AG10803 (cell line): ENCODE measurements at regions not wholly inside any gene's neighbourhood (a gene's known extent, or its start where the extent isn't known, plus 50 kb on each side); places are given as distances from the start of the nearest gene placed in this dataset.

Experiments
- DNase-seq: peaks from one replicate; pipeline ENCODE4 v3.0.0; 2010; ENCODE audit warnings: low read depth
- H3K4me3 ChIP-seq: 2 replicates; pipeline ENCODE4 v1.5.1; 2011; ENCODE audit warnings: mild to moderate bottlenecking, low read length, control low read depth
- CTCF ChIP-seq: conservative IDR thresholded peaks from 2 replicates; pipeline ENCODE4 v1.5.1; 2011; ENCODE audit warnings: mild to moderate bottlenecking, low read length, control low read depth, inconsistent platforms

DNA sequence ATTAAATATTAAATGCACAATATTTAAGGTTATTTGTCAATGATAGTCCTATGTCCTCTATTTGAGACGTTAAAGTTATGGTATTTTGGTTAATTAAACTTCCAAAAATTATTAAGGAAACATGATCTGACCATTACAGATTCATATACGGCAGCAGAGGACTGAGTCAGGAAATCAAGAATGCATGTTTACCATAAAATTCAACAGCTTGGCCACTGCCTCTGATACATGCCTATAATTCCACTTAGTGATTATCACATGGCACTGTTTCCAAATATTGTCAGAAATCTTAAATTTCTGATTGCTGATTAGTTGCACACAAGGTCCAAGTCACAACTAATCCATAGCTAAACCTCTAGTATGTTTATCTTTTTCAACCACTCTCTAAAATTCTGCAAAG, 232.2 kb upstream of the UGT8 start:
- TF ChIP-seq CTCF = no peak
- no peak for DNase-seq
- no peak overlapping the region for H3K4me3 ChIP-seq

- H3K4me3 ChIP-seq = no peak overlapping the region
- no peak for DNase-seq
- no peak for TF ChIP-seq CTCF
These were observed 229.9 kb upstream of the UGT8 start for GRCh38 chr4:114368751-114369150.

DNA sequence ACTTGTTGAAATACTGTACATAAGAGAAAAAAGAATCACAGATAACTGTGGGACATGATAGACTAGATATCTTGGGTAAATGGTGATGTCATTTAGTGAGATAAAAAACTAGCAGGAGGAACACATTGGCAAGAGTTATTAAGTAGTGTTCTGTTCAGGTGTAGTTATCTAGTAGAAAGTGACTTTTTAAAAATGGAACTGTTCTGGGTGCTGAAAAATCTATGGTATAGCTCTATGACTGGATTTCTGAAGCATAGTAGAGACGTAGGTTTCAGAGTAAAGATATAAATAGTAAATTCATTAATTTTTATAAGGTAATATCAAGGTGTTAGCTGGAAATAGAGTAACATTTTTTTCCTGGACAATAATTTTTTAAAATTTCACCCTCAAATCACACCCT, 225.1 kb upstream of the UGT8 start:
- DNase-seq = no peak

GRCh38 chr4:114378305-114378903, 220.2 kb upstream of the UGT8 start:
- peak; percentile 84 for TF ChIP-seq CTCF
- peak; percentile 57 for DNase-seq
- no peak overlapping the region for H3K4me3 ChIP-seq

More for the DNA sequence above, 225.1 kb upstream of the UGT8 start:
- H3K4me3 ChIP-seq = no peak overlapping the region
- TF ChIP-seq CTCF = no peak

- no peak for TF ChIP-seq CTCF
- H3K4me3 ChIP-seq = no peak overlapping the region
- no peak for DNase-seq
These were observed 215.5 kb upstream of the UGT8 start for GRCh38 chr4:114383067-114383466.

DNA sequence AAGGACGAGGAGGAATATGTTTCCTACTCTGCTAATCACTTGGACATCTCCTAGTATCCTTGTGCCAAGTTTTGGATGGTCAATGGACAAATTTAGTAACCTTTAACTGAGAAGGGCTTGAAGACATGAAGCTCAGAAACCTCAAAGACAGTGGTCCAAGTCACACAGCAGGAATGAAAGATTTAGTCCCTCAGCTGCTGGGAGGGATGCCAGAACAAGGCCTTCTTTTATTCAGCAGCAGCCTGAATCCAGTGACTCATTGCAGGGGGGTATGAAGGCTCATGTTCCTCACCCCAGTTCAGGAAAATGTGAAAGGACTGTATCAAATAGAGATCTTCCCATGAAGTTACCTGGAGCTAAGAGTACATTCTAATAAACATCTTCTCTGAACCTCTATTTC, 214.9 kb upstream of the UGT8 start:
- no peak overlapping the region for H3K4me3 ChIP-seq
- TF ChIP-seq CTCF = no peak
- DNase-seq = peak; percentile 88

DNA sequence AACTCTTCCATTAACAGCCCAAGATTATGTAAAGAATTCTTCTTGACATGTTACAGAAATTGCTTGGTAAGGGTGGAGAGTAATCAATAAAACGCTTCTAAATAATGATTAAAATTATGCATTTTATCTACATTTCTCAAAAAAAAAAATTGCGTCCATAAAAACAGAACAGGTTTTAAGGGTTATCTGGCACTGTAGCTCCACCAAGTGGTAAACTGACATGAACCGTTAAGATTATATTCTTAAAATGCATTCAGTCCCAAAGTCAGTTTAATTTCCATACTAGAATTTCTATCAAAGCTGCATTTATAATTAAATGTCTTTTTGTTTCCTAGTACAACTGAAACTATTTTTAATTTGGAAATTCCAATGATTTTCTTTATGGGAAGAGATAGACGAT, 214.0 kb upstream of the UGT8 start:
- H3K4me3 ChIP-seq = no peak overlapping the region
- peak; percentile 58 for DNase-seq
- TF ChIP-seq CTCF = peak; percentile 67
